HG02642 (cell line): ENCODE measurements at regions not wholly inside any gene's neighbourhood (a gene's known extent, or its start where the extent isn't known, plus 50 kb on each side); places are given as distances from the start of the nearest gene placed in this dataset.

Experiments
- ATAC-seq: cut with Tn5 transposase; IDR thresholded peaks from one replicate; pipeline ENCODE4 v1.9.1; 2021; ENCODE audit warnings: mild to moderate bottlenecking; ENCODE audit not compliant: unreplicated experiment, poor library complexity

GRCh38 chr9:107740088-107740980, 250.8 kb upstream of the KLF4 start:
- ATAC-seq: no peak

- ATAC-seq: no peak
Observed at GRCh38 chr9:107739601-107740082, 250.1 kb upstream of the KLF4 start.

- no peak for ATAC-seq
Observed at GRCh38 chr9:107738789-107739188, 249.2 kb upstream of the KLF4 start.

GRCh38 chr9:107737987-107738743, 248.6 kb upstream of the KLF4 start:
- ATAC-seq: no peak

- ATAC-seq: no peak
Observed at GRCh38 chr9:107737610-107737986, 248.0 kb upstream of the KLF4 start.

- ATAC-seq: no peak
Observed at GRCh38 chr9:107735821-107736220, 246.3 kb upstream of the KLF4 start.

- ATAC-seq: no peak
Observed at GRCh38 chr9:107734256-107735013, 244.9 kb upstream of the KLF4 start.

GRCh38 chr9:107733523-107733894, 243.9 kb upstream of the KLF4 start:
- ATAC-seq: no peak

GRCh38 chr9:107732781-107733522, 243.4 kb upstream of the KLF4 start:
- ATAC-seq: no peak

- ATAC-seq: no peak
Observed at GRCh38 chr9:107731115-107731762, 241.7 kb upstream of the KLF4 start.

GRCh38 chr9:107730666-107731065, 241.1 kb upstream of the KLF4 start:
- no peak for ATAC-seq

GRCh38 chr9:107727086-107727780, 237.7 kb upstream of the KLF4 start:
- no peak for ATAC-seq

- no peak for ATAC-seq
Observed at GRCh38 chr9:107723015-107723414, 233.4 kb upstream of the KLF4 start.

- ATAC-seq: no peak
Observed at GRCh38 chr9:107721705-107722245, 232.2 kb upstream of the KLF4 start.

- ATAC-seq: no peak
Observed at GRCh38 chr9:107720501-107720900, 230.9 kb upstream of the KLF4 start.

GRCh38 chr9:107717529-107718314, 228.2 kb upstream of the KLF4 start:
- no peak for ATAC-seq

GRCh38 chr9:107715740-107716139, 226.2 kb upstream of the KLF4 start:
- no peak for ATAC-seq

GRCh38 chr9:107713470-107713869, 223.9 kb upstream of the KLF4 start:
- no peak for ATAC-seq
